ENCODE measurements at regions not wholly inside any gene's neighbourhood (a gene's known extent, or its start where the extent isn't known, plus 50 kb on each side); places are given as distances from the start of the nearest gene placed in this dataset.

- H3K27ac ChIP-seq, result no peak overlapping the region
- TF ChIP-seq, protein P1, sequence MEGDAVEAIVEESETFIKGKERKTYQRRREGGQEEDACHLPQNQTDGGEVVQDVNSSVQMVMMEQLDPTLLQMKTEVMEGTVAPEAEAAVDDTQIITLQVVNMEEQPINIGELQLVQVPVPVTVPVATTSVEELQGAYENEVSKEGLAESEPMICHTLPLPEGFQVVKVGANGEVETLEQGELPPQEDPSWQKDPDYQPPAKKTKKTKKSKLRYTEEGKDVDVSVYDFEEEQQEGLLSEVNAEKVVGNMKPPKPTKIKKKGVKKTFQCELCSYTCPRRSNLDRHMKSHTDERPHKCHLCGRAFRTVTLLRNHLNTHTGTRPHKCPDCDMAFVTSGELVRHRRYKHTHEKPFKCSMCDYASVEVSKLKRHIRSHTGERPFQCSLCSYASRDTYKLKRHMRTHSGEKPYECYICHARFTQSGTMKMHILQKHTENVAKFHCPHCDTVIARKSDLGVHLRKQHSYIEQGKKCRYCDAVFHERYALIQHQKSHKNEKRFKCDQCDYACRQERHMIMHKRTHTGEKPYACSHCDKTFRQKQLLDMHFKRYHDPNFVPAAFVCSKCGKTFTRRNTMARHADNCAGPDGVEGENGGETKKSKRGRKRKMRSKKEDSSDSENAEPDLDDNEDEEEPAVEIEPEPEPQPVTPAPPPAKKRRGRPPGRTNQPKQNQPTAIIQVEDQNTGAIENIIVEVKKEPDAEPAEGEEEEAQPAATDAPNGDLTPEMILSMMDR (conservative IDR thresholded peaks at IDR 0.05), result no peak
These were observed 394.7 kb upstream of the KLF12 start for GRCh38 chr13:74528734-74529513.

GRCh38 chr13:74523057-74523456, 388.9 kb upstream of the KLF12 start:
- TF ChIP-seq, protein P1 (conservative IDR thresholded peaks at IDR 0.05), result no peak
- no peak overlapping the region for H3K27ac ChIP-seq

- TF ChIP-seq, protein P1 (conservative IDR thresholded peaks at IDR 0.05), result no peak
- H3K27ac ChIP-seq, result no peak overlapping the region
These were observed 377.3 kb upstream of the KLF12 start for GRCh38 chr13:74511523-74511922.

DNA sequence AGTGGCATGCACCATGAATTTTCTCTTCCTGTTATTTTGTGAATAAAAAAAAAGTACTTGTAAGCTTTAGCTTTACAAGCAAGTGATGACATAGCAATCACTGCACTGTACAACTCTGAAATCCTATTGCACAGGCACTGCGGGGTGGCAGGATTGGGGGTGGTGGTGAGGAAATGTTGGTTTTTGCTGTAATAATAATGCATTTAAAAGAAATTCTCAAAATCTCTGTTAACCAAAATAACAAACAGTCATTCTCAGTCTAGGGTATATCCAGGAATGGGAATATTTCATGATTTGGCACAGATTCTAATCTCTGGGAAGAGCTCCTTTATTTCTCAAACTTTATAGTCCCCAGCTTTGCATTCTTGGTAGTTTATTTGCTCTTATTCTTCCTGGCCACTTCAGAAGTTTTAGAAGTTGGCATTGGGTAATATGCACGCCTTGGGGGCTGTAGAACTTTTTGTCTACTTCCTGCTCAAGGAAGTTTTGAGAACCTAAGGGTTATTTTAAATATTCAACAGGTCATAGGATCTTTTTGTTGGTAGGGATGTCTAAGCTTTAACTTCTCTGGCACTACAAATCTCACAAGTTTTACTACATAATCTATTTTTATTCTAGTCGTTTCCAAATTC, 353.0 kb upstream of the KLF12 start:
- no peak overlapping the region for H3K27ac ChIP-seq
- TF ChIP-seq, protein P1 (conservative IDR thresholded peaks at IDR 0.05), result no peak

DNA sequence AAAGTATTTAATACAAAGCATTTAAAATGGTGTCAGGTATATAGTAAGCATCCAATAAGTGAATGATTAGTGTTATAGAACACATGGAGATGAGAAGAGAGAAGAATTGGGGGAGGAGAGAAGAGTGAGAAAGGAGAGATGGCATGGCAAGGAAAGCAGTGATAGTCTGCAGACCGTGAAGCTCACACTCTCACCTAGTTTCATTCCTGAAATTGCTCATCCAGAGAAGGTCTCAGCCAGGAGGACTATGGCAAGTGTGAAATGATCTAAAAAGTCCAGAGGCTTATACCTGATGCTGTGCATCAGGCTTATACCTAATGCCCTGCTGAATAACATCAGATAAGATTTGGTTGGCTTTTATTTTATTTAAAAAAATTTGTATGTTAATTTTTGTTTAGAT, 351.6 kb upstream of the KLF12 start:
- TF ChIP-seq, protein P1 (conservative IDR thresholded peaks at IDR 0.05), result no peak
- H3K27ac ChIP-seq, result no peak overlapping the region

DNA sequence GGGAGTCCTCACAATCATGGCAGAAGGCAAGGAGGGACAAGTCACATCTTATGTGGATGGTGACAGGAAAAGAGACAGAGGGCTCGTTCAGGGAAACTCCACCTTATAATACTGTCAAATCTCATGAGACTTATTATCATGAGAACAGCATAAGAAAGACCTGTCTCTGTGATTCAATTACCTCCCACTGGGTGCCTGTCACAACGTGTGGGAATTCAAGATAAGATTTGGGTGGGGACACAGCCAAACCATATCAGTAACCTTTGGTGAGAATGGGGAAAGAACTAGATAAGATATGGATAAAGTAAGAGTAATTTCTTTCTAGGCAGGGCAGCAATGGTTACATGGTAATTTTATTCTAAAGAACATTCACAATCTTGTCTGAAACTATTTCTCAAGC, 344.9 kb upstream of the KLF12 start:
- TF ChIP-seq, protein P1 (conservative IDR thresholded peaks at IDR 0.05), result no peak
- no peak overlapping the region for H3K27ac ChIP-seq

- TF ChIP-seq, protein P1 (conservative IDR thresholded peaks at IDR 0.05), result no peak
- H3K27ac ChIP-seq, result no peak overlapping the region
These were observed 342.6 kb upstream of the KLF12 start for GRCh38 chr13:74476788-74477187.
